ENCODE measurements at regions not wholly inside any gene's neighbourhood (a gene's known extent, or its start where the extent isn't known, plus 50 kb on each side); places are given as distances from the start of the nearest gene placed in this dataset.
A peak's percentile ranks its signal among the peaks of the same experiment; 100 is the strongest.
"Not testable (repeated sequence)": the region's sequence is repeated elsewhere in the genome, so short reads cannot be mapped to it uniquely, and the experiment has no call there.

GRCh38 chr5:159456722-159457465 is 126.6 kb upstream of the IL12B start:
- DNase-seq (ENCODE audit: low spot score): no peak

GRCh38 chr5:159458217-159458711 is 128.0 kb upstream of the IL12B start:
- DNase-seq (ENCODE audit: low spot score): no peak

DNA sequence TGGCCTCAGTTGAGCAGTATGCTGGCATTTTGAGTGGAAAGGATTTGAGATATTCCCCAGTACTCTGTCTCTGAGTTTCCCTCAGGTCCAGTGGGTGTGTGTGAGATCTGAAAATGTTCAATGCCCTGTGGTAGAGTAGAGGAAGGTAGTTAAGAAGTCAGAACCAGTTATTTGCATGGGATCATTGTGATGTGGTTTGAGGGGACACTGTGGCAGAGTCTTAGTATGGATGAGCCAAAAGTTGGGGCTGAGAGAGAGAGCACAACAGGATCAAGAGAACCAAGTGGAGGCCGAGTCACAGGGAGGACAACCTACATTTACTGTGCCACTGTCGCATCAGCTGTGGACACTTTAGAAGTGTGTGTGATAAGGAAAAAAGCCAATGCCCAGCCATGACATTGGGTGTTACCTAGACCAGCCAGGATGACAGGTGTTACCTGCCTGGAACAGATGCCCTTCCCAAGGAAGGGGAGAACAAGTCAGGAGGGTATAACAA is 128.9 kb upstream of the IL12B start:
- no peak for DNase-seq (ENCODE audit: low spot score)

- DNase-seq (ENCODE audit: low spot score): no peak
These were observed 129.8 kb upstream of the IL12B start for GRCh38 chr5:159459951-159460538.

- peak; percentile 6 for DNase-seq (ENCODE audit: low spot score)
These were observed 133.5 kb upstream of the IL12B start for GRCh38 chr5:159463590-159464321.

GRCh38 chr5:159465604-159466003 is 135.3 kb upstream of the IL12B start:
- no peak for DNase-seq (ENCODE audit: low spot score)

- DNase-seq (ENCODE audit: low spot score): no peak
These were observed 137.4 kb upstream of the IL12B start for GRCh38 chr5:159467666-159468065.

GRCh38 chr5:159469496-159470372 is 139.4 kb upstream of the IL12B start:
- no peak for DNase-seq (ENCODE audit: low spot score)

- DNase-seq (ENCODE audit: low spot score): no peak
These were observed 141.6 kb upstream of the IL12B start for GRCh38 chr5:159471904-159472303.

DNA sequence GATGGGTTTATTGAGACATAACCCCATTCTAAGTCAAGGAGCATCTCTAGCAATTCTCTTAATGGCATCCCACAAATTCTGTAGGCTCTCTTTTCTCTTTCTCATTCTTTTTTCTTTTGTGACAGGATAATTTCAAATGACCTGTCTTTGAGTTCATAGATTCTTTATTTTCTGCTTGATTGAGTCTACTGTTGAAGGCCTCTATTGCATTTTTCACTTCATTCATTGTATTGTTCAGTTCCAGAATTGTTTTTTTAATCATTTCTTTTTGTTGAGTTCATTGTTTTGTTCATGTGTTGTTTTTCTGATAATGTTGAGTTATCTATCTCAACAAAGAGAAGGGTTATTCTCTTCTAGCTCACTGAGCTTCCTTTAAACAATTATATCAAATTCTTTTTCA is 144.7 kb upstream of the IL12B start:
- no peak for DNase-seq (ENCODE audit: low spot score)

- no peak for DNase-seq (ENCODE audit: low spot score)
These were observed 148.7 kb upstream of the IL12B start for GRCh38 chr5:159478950-159479349.

DNA sequence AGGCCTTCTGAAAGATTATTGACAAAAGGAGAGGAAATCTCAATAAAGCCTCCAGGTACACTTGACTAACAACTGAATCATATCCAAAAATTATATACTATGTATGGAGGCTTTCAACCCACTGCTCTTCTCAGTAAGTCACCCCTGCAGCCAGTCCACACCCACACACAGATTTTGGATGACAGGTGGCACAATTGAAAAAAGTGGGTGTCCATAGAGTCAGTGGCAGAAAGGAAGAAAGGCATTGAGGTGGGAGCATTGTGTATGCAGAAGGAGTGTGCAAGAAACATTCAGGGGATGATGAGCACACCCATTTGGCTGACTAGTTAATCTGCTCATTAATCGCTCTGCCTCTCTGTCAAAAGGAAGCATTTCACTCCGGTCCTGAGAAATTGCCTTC is 150.6 kb upstream of the IL12B start:
- no peak for DNase-seq (ENCODE audit: low spot score)

GRCh38 chr5:159481751-159482150 is 151.5 kb upstream of the IL12B start:
- no peak for DNase-seq (ENCODE audit: low spot score)

DNA sequence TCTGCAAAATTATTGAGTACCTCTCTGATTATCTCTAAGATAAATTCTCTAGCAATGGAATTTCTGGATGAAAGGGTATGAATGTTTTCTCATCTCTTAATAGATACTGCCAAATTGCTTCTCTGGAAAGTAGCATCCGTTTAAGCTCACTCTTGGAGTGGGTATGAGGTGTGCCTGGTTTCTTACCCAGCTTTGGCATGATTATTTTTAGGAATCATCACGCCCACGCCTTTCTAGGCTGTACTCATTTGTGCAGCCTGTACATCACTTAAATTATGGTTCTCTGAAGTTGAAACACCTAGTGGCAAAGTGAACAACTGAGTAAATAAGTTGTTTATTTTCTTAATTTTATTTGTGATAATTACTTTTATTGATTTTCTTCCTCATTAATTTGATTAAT is 156.5 kb upstream of the IL12B start:
- no peak for DNase-seq (ENCODE audit: low spot score)

- DNase-seq (ENCODE audit: low spot score): no peak
These were observed 158.2 kb upstream of the IL12B start for GRCh38 chr5:159488516-159488915.

GRCh38 chr5:159489779-159490178 is 159.5 kb upstream of the IL12B start:
- DNase-seq (ENCODE audit: low spot score): no peak

DNA sequence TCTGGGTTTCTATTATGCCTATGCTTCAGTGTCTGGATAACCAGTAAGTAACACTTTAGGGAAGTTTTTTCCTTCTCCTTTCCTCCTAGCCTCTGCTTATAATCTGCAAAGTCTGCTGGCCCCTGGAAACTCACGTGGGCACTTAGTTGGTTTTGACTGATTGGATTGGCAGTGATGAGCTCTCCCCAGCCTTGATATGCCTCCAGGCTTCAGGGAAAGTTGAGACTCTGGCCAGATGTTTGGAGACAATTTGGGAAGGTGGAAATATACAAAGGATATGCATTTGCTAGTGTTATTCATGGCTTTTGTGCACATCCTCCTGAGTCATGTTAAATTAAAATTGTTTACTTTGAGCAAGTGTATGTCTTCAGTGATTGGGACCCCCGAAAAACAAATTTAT is 160.2 kb upstream of the IL12B start:
- DNase-seq (ENCODE audit: low spot score): no peak

GRCh38 chr5:159493696-159494095 is 163.4 kb upstream of the IL12B start:
- no peak for DNase-seq (ENCODE audit: low spot score)

GRCh38 chr5:159496773-159497172 is 166.5 kb upstream of the IL12B start:
- no peak for DNase-seq (ENCODE audit: low spot score)

DNA sequence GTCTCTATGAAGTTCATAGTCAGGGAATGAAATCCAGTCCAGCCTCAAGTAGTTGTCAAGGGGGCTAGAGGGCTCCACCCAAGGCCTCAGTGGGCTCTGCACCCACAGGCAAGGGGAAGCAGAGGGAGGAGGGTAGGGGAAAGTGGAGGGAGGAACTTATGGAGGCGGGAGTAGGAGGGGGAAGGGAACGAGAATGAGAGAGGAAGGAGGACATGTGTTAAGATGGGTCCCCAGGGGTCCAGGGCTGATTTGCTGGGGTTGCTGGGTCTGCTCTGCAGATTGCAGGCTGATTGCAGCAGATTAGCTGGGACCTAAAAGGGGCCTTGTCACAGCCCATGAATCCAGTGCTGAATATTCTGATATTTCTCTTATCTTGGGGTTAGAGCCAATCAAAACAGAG is 166.9 kb upstream of the IL12B start:
- DNase-seq (ENCODE audit: low spot score): no peak

DNA sequence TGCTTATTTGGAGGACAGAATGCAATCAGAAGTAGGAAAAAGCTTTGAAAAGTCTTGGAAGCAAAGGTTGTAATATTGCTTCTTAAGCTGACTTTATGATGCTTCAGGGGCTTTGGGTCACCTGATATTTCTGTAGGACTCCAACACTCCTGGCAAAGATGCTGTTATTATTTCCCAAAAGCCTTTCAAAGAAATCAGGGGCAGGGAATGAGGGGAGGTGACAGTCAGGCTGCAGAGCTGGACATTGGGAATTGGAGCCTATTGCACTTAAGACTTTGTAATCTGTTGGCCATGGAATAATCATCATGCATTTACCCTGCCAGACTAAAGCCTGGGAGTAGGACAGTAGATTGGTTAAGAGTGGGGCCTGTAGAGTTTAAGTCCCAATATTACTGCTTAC is 168.3 kb upstream of the IL12B start:
- DNase-seq (ENCODE audit: low spot score): no peak

- DNase-seq (ENCODE audit: low spot score): not testable (repeated sequence)
These were observed 171.8 kb upstream of the IL12B start for GRCh38 chr5:159502116-159502515.

All from HuH-7.5 (cell line).